Thoracic aorta (tissue), 2 donors: ENCODE measurements at regions not wholly inside any gene's neighbourhood (a gene's known extent, or its start where the extent isn't known, plus 50 kb on each side); places are given as distances from the start of the nearest gene placed in this dataset.

Source experiments
- ATAC-seq: fragments of 150-250 bp; one replicate; pipeline ENCODE4 v1.8.0; 2017; ENCODE audit warnings: low read depth; ENCODE audit not compliant: insufficient number of reproducible peaks, low FRiP score
- DNase-seq: peaks from one replicate; pipeline ENCODE4 v3.0.0-alpha.2; 2020; ENCODE audit warnings: low spot score
- H3K27ac ChIP-seq, 2 donors: fragments of 200-600 bp; sonication (generic); 1 replicate in 1 of 2; 2 replicates in 1 of 2; pipeline ENCODE4 v1.5.1; 2016; ENCODE audit warnings: mild to moderate bottlenecking in 2 of 2, moderate library complexity in 2 of 2
- H3K27me3 ChIP-seq: fragments of 200-600 bp; sonication (generic); replicated peaks from 2 replicates; pipeline ENCODE4 v1.6.0; 2016; ENCODE audit warnings: mild to moderate bottlenecking; ENCODE audit not compliant: insufficient read depth
- H3K36me3 ChIP-seq: fragments of 200-600 bp; sonication (generic); one replicate; pipeline ENCODE4 v1.5.1; 2016
- H3K4me1 ChIP-seq, 2 donors: fragments of 200-600 bp; sonication (generic); 1 replicate in 1 of 2; 2 replicates in 1 of 2; pipeline versions ENCODE4 v1.5.1 to v1.6.0; 2016; ENCODE audit warnings: low read depth in 2 of 2, mild to moderate bottlenecking in 1 of 2; ENCODE audit not compliant: control insufficient read depth in 1 of 2
- H3K4me3 ChIP-seq: fragments of 200-600 bp; sonication (generic); 2 replicates; pipeline ENCODE4 v1.5.1; 2016; ENCODE audit warnings: mild to moderate bottlenecking
- H3K9me3 ChIP-seq: fragments of 200-600 bp; sonication (generic); 2 replicates; pipeline ENCODE4 v1.5.1; 2016
- TF ChIP-seq, protein P1 (sequence below): fragments of 200-600 bp; sonication (generic); IDR thresholded peaks from one replicate; pipeline ENCODE4 v1.5.1; 2019; ENCODE audit warnings: antibody characterized with exemption

DNA sequence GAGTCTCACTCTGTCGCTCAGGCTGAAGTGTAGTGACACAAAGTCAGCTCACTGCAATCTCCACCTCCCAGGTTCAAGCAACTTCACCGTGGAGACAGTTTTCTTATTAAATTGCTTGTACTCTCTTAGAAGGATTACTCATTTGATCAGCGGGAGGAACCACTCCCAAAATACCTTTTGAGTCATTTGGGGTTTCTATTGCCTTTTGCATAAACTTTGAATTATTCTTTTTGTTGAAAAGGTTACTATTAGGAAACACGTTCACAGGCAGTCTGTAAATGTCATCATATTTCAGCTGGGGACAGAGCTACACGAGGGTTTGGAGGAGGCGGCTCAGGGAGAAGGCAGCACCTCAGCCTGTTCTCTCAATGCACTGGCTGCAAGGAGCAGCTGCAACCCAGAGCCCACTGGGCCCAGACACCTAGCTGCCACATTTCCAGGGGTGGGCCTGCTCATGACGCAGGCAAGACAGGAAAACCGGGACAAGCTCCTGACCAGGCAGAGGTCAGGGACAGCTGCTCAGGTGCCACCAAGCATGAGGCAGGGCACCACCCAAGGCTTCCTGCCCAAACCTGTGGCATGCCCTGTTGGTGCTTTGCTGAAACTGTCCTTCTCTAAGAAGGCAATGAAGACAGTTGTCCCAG lies 205.9 kb downstream of the BMP7 start:
- H3K9me3 ChIP-seq: no peaks in the 10 kb centered on the region
- no peak for ATAC-seq
- no peaks in the 10 kb centered on the region for H3K36me3 ChIP-seq
- H3K4me1 ChIP-seq: no peaks in the 10 kb centered on the region
- no peak overlapping the region for H3K27ac ChIP-seq
- DNase-seq: no peak
- no peaks in the 10 kb centered on the region for H3K27me3 ChIP-seq
- no peak overlapping the region for H3K4me3 ChIP-seq
- TF ChIP-seq, protein P1, sequence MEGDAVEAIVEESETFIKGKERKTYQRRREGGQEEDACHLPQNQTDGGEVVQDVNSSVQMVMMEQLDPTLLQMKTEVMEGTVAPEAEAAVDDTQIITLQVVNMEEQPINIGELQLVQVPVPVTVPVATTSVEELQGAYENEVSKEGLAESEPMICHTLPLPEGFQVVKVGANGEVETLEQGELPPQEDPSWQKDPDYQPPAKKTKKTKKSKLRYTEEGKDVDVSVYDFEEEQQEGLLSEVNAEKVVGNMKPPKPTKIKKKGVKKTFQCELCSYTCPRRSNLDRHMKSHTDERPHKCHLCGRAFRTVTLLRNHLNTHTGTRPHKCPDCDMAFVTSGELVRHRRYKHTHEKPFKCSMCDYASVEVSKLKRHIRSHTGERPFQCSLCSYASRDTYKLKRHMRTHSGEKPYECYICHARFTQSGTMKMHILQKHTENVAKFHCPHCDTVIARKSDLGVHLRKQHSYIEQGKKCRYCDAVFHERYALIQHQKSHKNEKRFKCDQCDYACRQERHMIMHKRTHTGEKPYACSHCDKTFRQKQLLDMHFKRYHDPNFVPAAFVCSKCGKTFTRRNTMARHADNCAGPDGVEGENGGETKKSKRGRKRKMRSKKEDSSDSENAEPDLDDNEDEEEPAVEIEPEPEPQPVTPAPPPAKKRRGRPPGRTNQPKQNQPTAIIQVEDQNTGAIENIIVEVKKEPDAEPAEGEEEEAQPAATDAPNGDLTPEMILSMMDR: no peak

DNA sequence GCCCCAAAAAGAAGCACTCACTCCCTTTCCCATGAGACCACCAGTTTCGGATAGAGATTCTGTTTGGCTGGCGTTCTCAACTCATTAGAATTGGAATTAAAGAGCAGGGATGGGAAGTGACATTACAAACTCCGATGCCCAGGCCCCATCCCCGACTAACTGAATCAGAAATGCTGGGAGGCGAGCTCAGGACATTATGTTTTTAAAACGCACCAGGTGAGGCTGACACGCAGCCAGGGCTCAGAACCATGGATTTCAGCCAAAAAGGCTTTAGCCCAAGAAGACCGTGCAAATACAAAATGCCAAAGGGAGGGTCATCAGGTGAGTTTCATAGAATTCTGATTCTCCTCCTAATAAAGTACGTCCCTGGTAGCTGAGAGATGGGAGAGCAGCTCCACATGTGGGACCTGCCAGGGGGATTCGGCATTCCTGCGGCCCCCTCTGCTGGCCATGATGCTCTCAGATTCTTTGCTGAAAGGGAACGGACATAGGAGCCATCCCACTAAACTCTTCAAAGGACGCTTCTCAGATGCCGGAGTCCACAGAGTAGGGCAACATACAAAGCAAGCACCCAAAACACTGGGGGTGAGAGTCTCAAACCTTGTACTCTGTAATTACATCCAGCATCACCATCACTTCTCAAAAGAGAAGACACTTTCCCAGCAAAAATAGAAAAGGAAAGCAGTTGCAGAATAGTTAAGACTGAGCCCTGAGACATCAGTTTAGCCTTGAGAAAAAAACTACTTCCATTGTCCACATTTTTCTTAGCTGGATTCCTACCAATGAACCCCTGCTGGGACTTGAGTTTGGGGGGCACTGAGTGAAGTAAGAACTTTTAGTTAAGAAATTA lies 205.2 kb downstream of the BMP7 start:
- H3K4me3 ChIP-seq: no peak overlapping the region
- H3K36me3 ChIP-seq: no peaks in the 10 kb centered on the region
- TF ChIP-seq, protein P1: no peak
- no peaks in the 10 kb centered on the region for H3K4me1 ChIP-seq
- no peak for ATAC-seq
- no peaks in the 10 kb centered on the region for H3K27me3 ChIP-seq
- H3K9me3 ChIP-seq: no peaks in the 10 kb centered on the region
- no peak overlapping the region for H3K27ac ChIP-seq
- no peak for DNase-seq

DNA sequence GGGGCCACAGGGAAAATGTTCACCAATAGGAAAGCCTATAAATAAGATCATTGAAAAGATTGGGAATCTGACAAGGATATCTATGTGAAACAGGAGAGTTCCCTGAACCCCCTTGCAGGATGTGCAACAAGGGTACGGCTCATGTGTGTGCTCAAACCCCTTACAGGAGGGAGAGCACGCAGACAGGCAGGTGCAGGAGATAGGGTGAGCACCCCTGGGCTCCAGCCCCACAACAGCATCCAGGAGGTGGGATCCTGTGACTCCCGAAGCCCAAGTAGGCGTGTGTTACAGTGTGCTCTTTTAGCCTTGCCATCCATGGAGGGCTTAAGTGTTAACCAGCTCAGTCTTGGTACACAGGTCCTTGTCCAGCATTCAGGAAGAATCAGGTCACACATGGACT lies 204.2 kb downstream of the BMP7 start:
- Histone ChIP-seq H3K4me3 (no peak overlapping the region), H3K4me1 (no peaks in the 10 kb centered on the region), H3K27me3 (no peaks in the 10 kb centered on the region), H3K36me3 (no peaks in the 10 kb centered on the region), H3K27ac (no peak overlapping the region), H3K9me3 (no peaks in the 10 kb centered on the region)
- ATAC-seq: no peak
- TF ChIP-seq, protein P1: no peak
- DNase-seq: no peak

DNA sequence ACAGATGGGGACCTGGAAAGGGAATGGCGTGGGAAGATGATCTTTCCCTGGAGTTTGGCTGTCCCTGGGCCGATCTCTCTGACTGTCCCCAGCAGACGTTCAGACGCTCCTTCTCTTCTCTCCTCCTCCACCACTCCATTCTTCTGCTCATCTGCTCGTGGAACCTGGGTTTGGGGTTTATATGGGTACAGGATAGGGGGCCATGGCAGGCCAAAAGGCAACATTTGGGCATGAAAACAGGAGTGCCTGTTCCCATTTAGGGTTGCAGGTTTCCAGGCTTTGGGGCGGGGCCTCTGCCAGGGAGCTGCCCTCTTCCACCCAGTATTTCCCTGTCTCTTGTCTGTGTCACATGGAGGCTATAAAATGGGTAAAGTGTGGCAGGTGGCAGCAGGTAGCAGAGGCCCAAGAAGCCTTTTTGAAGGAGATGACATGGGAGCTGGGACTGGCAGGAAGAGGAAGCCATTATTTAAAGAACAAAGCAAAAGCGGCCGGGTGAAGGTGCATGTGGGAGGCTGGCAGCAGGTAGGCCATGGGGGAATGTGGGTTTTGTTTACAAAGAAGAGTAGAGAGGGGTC lies 203.7 kb downstream of the BMP7 start:
- DNase-seq (no peak), ATAC-seq (no peak)
- Histone ChIP-seq H3K9me3 (no peaks in the 10 kb centered on the region), H3K27me3 (no peaks in the 10 kb centered on the region), H3K4me1 (no peaks in the 10 kb centered on the region), H3K4me3 (no peak overlapping the region), H3K27ac (no peak overlapping the region), H3K36me3 (no peaks in the 10 kb centered on the region)
- TF ChIP-seq, protein P1: no peak

DNA sequence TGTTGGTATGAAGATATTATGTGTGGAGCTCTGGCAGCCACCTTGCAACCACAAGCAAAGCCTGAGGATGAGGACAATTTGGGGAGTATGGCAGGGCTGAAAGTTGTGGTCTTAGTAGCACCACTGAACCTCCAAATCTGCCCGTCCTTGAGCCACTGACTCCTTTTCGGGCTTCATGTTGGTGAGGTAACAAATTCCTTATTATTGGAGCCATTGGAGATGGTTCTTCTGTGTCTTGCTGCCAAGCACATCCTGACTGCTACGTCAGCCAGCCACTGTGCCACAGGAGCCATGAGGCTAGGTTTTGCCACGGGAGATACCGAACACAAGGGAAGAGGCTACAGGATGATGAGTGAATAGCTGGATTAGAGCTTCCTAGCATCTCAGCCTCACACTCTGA lies 201.6 kb downstream of the BMP7 start:
- Histone ChIP-seq H3K36me3 (no peaks in the 10 kb centered on the region), H3K9me3 (no peaks in the 10 kb centered on the region), H3K27ac (no peak overlapping the region), H3K4me3 (no peak overlapping the region), H3K27me3 (no peaks in the 10 kb centered on the region), H3K4me1 (no peaks in the 10 kb centered on the region)
- TF ChIP-seq, protein P1: no peak
- no peak for DNase-seq
- no peak for ATAC-seq
